ENCODE measurements at regions not wholly inside any gene's neighbourhood (a gene's known extent, or its start where the extent isn't known, plus 50 kb on each side); places are given as distances from the start of the nearest gene placed in this dataset.

DNA sequence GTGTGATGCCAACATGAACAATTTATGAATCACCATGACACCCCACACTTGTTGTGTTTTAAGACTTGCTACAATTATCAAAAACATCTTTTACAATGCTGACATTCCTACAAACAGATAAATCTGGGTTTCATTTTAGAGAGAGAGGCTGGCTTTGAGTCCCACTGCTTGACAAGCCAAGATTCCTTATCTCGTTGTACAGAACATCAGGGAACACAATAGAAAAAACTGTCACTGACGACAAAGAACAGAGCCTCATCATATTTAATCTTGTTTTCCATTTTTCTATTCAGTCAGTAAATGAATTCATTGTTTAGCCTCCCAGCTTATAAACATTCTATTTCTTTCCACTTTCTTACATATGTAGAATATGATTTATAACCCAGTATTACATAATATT, 461.6 kb upstream of the VSTM2A start:
- POLR2A ChIA-PET (ENCODE audit: unreplicated experiment): no interaction called here
- intact Hi-C loops (cut with micrococcal nuclease; ENCODE audit: unreplicated experiment): no loop called here
- no TSS peak for BruUV-seq (replicated peaks)

GRCh38 chr7:54080971-54081370, 461.2 kb upstream of the VSTM2A start:
- no peak for DNase-seq
- Histone ChIP-seq H3K27me3 (ENCODE audit: insufficient read depth, low read depth) (peaks cover 18% of the 10 kb centered on the region), H3K9me2 (ENCODE audit: insufficient read depth) (peaks cover 4% of the 10 kb centered on the region; the same call in 1 of the 2 replicates), H3K9me3 (ENCODE audit: insufficient read depth, low read depth) (no peaks in the 10 kb centered on the region), H4K20me1 (ENCODE audit: insufficient read depth) (no peaks in the 10 kb centered on the region), H3K27ac (no peak overlapping the region), H3K36me3 (ENCODE audit: low read depth) (no peaks in the 10 kb centered on the region), H3F3A (ENCODE audit: insufficient read depth, low read depth) (no peaks in the 10 kb centered on the region), H2AFZ (no peak overlapping the region), H3K4me2 (no peak overlapping the region), H3K4me1 (replicated peaks; ENCODE audit: insufficient read depth) (no peaks in the 10 kb centered on the region), H3K4me3 (no peak overlapping the region), H3K79me2 (ENCODE audit: low read depth) (no peaks in the 10 kb centered on the region)
- no TSS peak for BruUV-seq (replicated peaks)
- CTCF ChIA-PET: no interaction called here
- POLR2A ChIA-PET (ENCODE audit: unreplicated experiment): no interaction called here
- intact Hi-C loops (cut with micrococcal nuclease; ENCODE audit: unreplicated experiment): no loop called here
- TF ChIP-seq, protein P1, sequence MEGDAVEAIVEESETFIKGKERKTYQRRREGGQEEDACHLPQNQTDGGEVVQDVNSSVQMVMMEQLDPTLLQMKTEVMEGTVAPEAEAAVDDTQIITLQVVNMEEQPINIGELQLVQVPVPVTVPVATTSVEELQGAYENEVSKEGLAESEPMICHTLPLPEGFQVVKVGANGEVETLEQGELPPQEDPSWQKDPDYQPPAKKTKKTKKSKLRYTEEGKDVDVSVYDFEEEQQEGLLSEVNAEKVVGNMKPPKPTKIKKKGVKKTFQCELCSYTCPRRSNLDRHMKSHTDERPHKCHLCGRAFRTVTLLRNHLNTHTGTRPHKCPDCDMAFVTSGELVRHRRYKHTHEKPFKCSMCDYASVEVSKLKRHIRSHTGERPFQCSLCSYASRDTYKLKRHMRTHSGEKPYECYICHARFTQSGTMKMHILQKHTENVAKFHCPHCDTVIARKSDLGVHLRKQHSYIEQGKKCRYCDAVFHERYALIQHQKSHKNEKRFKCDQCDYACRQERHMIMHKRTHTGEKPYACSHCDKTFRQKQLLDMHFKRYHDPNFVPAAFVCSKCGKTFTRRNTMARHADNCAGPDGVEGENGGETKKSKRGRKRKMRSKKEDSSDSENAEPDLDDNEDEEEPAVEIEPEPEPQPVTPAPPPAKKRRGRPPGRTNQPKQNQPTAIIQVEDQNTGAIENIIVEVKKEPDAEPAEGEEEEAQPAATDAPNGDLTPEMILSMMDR (conservative IDR thresholded peaks at IDR 0.05): no peak
- no peak for TF ChIP-seq EZH2 (IDR thresholded peaks at IDR 0.05; ENCODE audit: low read depth)

More for the DNA sequence above, 461.6 kb upstream of the VSTM2A start:
- Histone ChIP-seq H3K4me3 (no peak overlapping the region), H3K36me3 (ENCODE audit: low read depth) (no peaks in the 10 kb centered on the region), H3K9me3 (ENCODE audit: insufficient read depth, low read depth) (no peaks in the 10 kb centered on the region), H3K4me1 (replicated peaks; ENCODE audit: insufficient read depth) (no peaks in the 10 kb centered on the region), H2AFZ (no peak overlapping the region), H3K9me2 (ENCODE audit: insufficient read depth) (peaks cover 4% of the 10 kb centered on the region; the same call in 1 of the 2 replicates), H3K4me2 (no peak overlapping the region), H3K27ac (no peak overlapping the region), H3K27me3 (ENCODE audit: insufficient read depth, low read depth) (peaks cover 18% of the 10 kb centered on the region), H3F3A (ENCODE audit: insufficient read depth, low read depth) (no peaks in the 10 kb centered on the region), H3K79me2 (ENCODE audit: low read depth) (no peaks in the 10 kb centered on the region), H4K20me1 (ENCODE audit: insufficient read depth) (no peaks in the 10 kb centered on the region)
- CTCF ChIA-PET: no interaction called here
- no peak for DNase-seq
- TF ChIP-seq, protein P1 (conservative IDR thresholded peaks at IDR 0.05): no peak
- TF ChIP-seq EZH2 (IDR thresholded peaks at IDR 0.05; ENCODE audit: low read depth): no peak

GRCh38 chr7:54084340-54084739, 457.8 kb upstream of the VSTM2A start:
- CTCF ChIA-PET: no interaction called here
- Histone ChIP-seq H3K36me3 (ENCODE audit: low read depth) (no peaks in the 10 kb centered on the region), H3K4me1 (replicated peaks; ENCODE audit: insufficient read depth) (no peaks in the 10 kb centered on the region), H3K79me2 (ENCODE audit: low read depth) (no peaks in the 10 kb centered on the region), H2AFZ (no peak overlapping the region), H4K20me1 (ENCODE audit: insufficient read depth) (no peaks in the 10 kb centered on the region), H3F3A (ENCODE audit: insufficient read depth, low read depth) (no peaks in the 10 kb centered on the region), H3K4me2 (no peak overlapping the region), H3K9me3 (ENCODE audit: insufficient read depth, low read depth) (no peaks in the 10 kb centered on the region), H3K9me2 (ENCODE audit: insufficient read depth) (peaks cover 4% of the 10 kb centered on the region; the same call in 1 of the 2 replicates), H3K27ac (no peak overlapping the region), H3K4me3 (no peak overlapping the region), H3K27me3 (ENCODE audit: insufficient read depth, low read depth) (peaks cover under 1% of the 10 kb centered on the region; the same call in 1 of the 2 replicates)
- intact Hi-C loops (cut with micrococcal nuclease; ENCODE audit: unreplicated experiment): no loop called here
- BruUV-seq (replicated peaks): no TSS peak
- DNase-seq: no peak
- no peak for TF ChIP-seq EZH2 (IDR thresholded peaks at IDR 0.05; ENCODE audit: low read depth)
- TF ChIP-seq, protein P1 (conservative IDR thresholded peaks at IDR 0.05): no peak
- POLR2A ChIA-PET (ENCODE audit: unreplicated experiment): no interaction called here
